GM12864 (cell line): ENCODE measurements at regions not wholly inside any gene's neighbourhood (a gene's known extent, or its start where the extent isn't known, plus 50 kb on each side); places are given as distances from the start of the nearest gene placed in this dataset.

ENCODE experiments used
- DNase-seq: peaks from one replicate; pipeline ENCODE4 v3.0.0-alpha.2; 2011; ENCODE audit warnings: low read depth
- H3K4me3 ChIP-seq: 2 replicates; pipeline ENCODE4 v1.5.1; 2011; ENCODE audit warnings: mild to moderate bottlenecking, low read depth, low read length, control low read depth
- CTCF ChIP-seq: IDR thresholded peaks from 2 replicates; pipeline ENCODE4 v1.5.1; 2011; ENCODE audit warnings: low read depth, mild to moderate bottlenecking, moderate library complexity, low read length, control low read depth, inconsistent platforms; ENCODE audit errors: missing control alignments

DNA sequence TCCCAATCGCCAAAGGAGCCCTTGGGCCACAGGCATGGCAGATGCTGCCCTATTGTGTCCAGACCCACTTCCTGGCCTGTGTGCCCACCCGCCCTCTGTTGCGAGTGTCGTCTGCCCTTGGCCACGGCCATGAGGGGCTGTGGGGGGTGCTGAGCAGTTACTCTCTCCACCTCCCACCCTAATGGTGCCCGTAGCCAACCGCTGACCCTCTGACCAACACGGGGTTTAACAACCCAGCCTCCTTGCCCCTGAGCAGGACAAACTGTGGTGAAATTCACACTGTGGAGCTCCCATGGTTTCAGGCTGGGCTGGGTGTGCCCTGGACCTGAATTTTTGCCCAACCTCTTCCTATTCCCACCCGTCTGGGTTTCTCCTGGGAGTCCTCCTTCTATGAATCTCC lies 145.7 kb upstream of the HDAC4 start:
- no peak for DNase-seq
- TF ChIP-seq CTCF = no peak
- no peak overlapping the region for H3K4me3 ChIP-seq

- no peak for TF ChIP-seq CTCF
- DNase-seq = no peak
Observed at GRCh38 chr2:239545741-239546392, 145.0 kb upstream of the HDAC4 start.

DNA sequence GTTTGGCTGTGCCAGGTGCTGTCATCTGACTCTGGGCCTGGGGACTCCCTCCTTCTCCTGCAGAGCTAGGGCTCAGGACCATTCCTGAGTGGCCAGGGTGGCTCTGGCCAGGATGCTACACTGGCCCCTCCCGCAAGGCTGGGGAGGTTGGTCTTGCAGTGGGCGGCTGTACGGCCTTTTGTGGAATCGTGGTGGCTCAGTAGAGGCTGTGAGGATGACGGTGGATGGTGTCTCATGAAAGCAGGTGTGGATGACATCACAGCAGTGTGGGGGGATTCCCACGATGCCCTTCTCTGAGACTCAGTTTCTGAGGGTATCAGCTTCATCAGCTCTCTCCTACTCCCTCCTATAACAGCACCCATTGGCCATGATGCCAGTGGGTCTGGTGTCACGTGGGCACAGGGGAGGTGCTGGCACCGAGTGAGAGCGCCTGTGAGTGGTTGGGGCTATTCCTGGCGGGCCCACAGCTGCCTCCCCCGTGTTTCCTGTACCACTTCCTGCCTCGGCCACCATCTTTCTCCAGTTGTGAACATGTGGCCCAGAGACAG lies 144.2 kb upstream of the HDAC4 start:
- no peak for TF ChIP-seq CTCF
- no peak for DNase-seq
- H3K4me3 ChIP-seq = no peak overlapping the region

More at GRCh38 chr2:239545741-239546392, 145.0 kb upstream of the HDAC4 start:
- H3K4me3 ChIP-seq = no peak overlapping the region

DNA sequence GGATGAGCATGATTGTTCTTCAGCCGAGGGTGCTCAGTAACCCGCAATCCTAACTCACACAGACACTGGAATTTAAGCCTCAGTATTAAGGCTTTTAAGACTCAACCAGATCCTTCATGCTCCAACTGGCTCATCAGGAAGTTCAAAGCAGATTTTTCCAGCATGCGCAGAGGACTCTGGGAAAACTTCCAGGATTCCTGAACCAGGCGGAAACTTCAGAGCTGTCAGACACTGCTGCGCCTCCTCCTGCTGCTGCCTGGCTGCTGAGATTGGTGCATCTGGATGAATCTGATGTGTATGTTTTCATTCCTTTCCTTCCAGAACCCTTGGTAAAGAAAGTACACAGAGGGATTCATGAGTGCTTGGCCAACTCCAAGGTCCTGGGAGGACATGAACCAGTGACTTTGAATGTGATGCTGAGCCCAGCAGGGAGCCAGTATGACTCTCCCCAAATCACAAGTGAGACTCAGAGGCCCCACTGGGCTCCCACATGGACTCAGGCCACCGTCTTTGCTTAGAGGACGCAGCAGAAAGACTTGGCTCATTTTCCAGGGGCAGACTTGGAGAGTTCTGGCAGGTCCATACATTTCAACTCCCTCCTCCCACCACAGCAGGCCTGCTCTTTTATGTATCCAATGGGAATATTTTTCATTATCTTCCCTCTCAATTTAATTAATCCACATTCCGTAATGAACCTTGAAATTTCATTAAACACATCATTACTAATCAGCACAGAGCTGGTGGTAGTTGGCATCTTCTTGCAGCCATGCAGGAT lies 143.5 kb upstream of the HDAC4 start:
- DNase-seq = no peak
- no peak for TF ChIP-seq CTCF

GRCh38 chr2:239543702-239544101 lies 142.9 kb upstream of the HDAC4 start:
- H3K4me3 ChIP-seq = no peak overlapping the region
- TF ChIP-seq CTCF = no peak
- DNase-seq = no peak

More for the DNA sequence above, 143.5 kb upstream of the HDAC4 start:
- H3K4me3 ChIP-seq = no peak overlapping the region

DNA sequence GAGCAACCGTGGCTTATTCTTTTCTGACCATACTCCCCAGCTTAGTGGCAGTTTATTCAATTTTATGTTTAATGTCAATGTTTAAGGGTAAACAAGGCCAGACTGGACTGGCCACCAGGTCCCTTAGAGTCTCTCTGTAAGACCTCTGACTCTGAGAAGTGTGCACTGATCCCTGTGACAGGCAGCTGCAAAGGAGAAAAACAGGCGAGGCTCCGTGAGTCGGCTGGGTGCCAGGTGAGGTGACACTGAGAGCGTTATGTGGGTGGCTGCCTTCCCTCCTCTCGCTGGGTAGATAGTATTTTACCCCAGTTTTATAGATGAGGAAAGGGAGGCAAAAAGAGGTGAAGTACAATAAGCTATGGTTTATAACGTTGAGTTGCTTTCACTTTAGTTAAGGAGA lies 139.4 kb upstream of the HDAC4 start:
- H3K4me3 ChIP-seq = no peak overlapping the region
- no peak for TF ChIP-seq CTCF
- DNase-seq = no peak
